Thyroid gland (tissue), 4 donors: ENCODE measurements at regions not wholly inside any gene's neighbourhood (a gene's known extent, or its start where the extent isn't known, plus 50 kb on each side); places are given as distances from the start of the nearest gene placed in this dataset.

ENCODE experiments used
- POLR2A ChIP-seq, 2 donors: fragments of 450-650 bp; IDR thresholded peaks; one replicate each; pipeline ENCODE4 v1.6.1; 2017; ENCODE audit warnings: antibody characterized with exemption in 2 of 2, mild to moderate bottlenecking in 2 of 2, moderate library complexity in 1 of 2
- TF ChIP-seq, protein P1 (sequence below), 6 experiments: fragments of 200-600 bp in 3 of 6; fragments of 450-650 bp in 3 of 6; sonication (generic) in 3 of 6; IDR thresholded peaks; one replicate each; pipeline ENCODE4 v1.5.1; 2016 to 2019; ENCODE audit warnings: antibody characterized with exemption in 6 of 6, mild to moderate bottlenecking in 2 of 6, inconsistent platforms in 1 of 6, moderate library complexity in 1 of 6

GRCh38 chr6:54465649-54466300, 157.5 kb downstream of the TINAG start:
- TF ChIP-seq, protein P1, sequence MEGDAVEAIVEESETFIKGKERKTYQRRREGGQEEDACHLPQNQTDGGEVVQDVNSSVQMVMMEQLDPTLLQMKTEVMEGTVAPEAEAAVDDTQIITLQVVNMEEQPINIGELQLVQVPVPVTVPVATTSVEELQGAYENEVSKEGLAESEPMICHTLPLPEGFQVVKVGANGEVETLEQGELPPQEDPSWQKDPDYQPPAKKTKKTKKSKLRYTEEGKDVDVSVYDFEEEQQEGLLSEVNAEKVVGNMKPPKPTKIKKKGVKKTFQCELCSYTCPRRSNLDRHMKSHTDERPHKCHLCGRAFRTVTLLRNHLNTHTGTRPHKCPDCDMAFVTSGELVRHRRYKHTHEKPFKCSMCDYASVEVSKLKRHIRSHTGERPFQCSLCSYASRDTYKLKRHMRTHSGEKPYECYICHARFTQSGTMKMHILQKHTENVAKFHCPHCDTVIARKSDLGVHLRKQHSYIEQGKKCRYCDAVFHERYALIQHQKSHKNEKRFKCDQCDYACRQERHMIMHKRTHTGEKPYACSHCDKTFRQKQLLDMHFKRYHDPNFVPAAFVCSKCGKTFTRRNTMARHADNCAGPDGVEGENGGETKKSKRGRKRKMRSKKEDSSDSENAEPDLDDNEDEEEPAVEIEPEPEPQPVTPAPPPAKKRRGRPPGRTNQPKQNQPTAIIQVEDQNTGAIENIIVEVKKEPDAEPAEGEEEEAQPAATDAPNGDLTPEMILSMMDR (IDR thresholded peaks at IDR 0.05) = no peak
- no peak for TF ChIP-seq POLR2A (IDR thresholded peaks at IDR 0.05)
